ENCODE measurements at regions not wholly inside any gene's neighbourhood (a gene's known extent, or its start where the extent isn't known, plus 50 kb on each side); places are given as distances from the start of the nearest gene placed in this dataset.

DNA sequence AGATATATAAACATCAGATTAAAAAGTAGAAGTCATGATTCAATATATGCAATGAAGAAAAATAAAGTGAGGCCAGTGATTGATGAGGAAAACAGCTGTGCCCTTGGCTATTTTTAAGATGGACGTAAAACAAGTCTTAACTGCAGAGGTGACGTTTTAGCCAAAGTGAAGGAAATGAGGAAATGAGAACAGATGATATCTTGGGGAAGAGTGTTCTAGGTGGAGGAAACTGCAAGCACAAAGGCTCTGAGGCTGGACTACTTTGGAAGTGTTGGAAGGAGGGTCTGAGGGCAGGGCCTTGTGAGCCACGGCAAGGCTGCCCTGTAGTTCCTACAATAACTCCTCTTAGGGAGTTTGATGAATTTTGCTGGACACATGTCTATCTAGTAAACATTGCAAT lies 140.5 kb upstream of the AKR1E2 start:
- Mint-ChIP-seq H3K36me3 (ENCODE audit: insufficient read depth, unreplicated experiment) (peaks cover 33% of the 10 kb centered on the region), H3K27me3 (ENCODE audit: unreplicated experiment) (no peaks in the 10 kb centered on the region), H3K4me3 (ENCODE audit: low read depth, unreplicated experiment) (no peak overlapping the region), H3K4me1 (ENCODE audit: low read depth, unreplicated experiment) (peaks cover 67% of the 10 kb centered on the region), H3K9me3 (ENCODE audit: low read depth, unreplicated experiment) (no peaks in the 10 kb centered on the region), H3K27ac (ENCODE audit: unreplicated experiment) (peak overlapping the region; percentile 98)
- no TSS peak for BruUV-seq (replicated peaks)
- no peak for DNase-seq
- intact Hi-C loops (cut with micrococcal nuclease; ENCODE audit: unreplicated experiment) = no loop called here
- no peak for TF ChIP-seq CTCF (IDR thresholded peaks at IDR 0.05; ENCODE audit: unreplicated experiment)
- CTCF ChIA-PET = interaction anchor here (0.6 to 1.4 kb wide), 6 partner anchors 8 to 1064 kb away, joined by 3 to 8 read pairs (median 6); no protein-coding TSS in a partner anchor

- Mint-ChIP-seq H3K36me3 (ENCODE audit: insufficient read depth, unreplicated experiment) (peaks cover 34% of the 10 kb centered on the region), H3K27ac (ENCODE audit: unreplicated experiment) (peak overlapping the region; percentile 98), H3K27me3 (ENCODE audit: unreplicated experiment) (no peaks in the 10 kb centered on the region), H3K4me3 (ENCODE audit: low read depth, unreplicated experiment) (no peak overlapping the region), H3K9me3 (ENCODE audit: low read depth, unreplicated experiment) (no peaks in the 10 kb centered on the region), H3K4me1 (ENCODE audit: low read depth, unreplicated experiment) (peaks cover 68% of the 10 kb centered on the region)
- intact Hi-C loops (cut with micrococcal nuclease; ENCODE audit: unreplicated experiment) = no loop called here
- no peak for DNase-seq
- BruUV-seq (replicated peaks) = no TSS peak
- CTCF ChIA-PET = no interaction called here
- TF ChIP-seq CTCF (IDR thresholded peaks at IDR 0.05; ENCODE audit: unreplicated experiment) = no peak
Measured at GRCh38 chr10:4684434-4684833, 141.6 kb upstream of the AKR1E2 start.

DNA sequence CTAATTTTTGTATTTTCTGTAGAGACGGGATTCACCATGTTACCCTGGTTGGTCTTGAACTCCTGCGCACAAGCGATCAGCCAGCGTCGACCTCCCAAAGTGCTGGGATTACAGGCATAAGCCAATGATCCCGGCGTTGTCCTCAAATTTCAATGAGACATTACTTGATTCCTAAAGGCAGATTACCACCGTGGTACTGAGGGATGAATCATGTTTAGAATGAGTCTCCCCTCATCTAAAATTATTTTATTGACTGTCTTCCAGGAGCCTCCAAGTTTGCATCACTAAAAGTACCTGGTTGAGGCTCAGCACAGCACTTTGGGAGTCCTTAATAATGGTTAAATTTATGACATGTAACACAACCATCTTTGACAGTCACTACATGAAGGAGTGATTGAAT lies 142.2 kb upstream of the AKR1E2 start:
- Mint-ChIP-seq H3K4me1 (ENCODE audit: low read depth, unreplicated experiment) (peaks cover 68% of the 10 kb centered on the region), H3K4me3 (ENCODE audit: low read depth, unreplicated experiment) (no peak overlapping the region), H3K27ac (ENCODE audit: unreplicated experiment) (peak overlapping the region; percentile 98), H3K9me3 (ENCODE audit: low read depth, unreplicated experiment) (no peaks in the 10 kb centered on the region), H3K27me3 (ENCODE audit: unreplicated experiment) (no peaks in the 10 kb centered on the region), H3K36me3 (ENCODE audit: insufficient read depth, unreplicated experiment) (peaks cover 39% of the 10 kb centered on the region)
- intact Hi-C loops (cut with micrococcal nuclease; ENCODE audit: unreplicated experiment) = no loop called here
- BruUV-seq (replicated peaks) = no TSS peak
- CTCF ChIA-PET = no interaction called here
- no peak for TF ChIP-seq CTCF (IDR thresholded peaks at IDR 0.05; ENCODE audit: unreplicated experiment)
- no peak for DNase-seq

DNA sequence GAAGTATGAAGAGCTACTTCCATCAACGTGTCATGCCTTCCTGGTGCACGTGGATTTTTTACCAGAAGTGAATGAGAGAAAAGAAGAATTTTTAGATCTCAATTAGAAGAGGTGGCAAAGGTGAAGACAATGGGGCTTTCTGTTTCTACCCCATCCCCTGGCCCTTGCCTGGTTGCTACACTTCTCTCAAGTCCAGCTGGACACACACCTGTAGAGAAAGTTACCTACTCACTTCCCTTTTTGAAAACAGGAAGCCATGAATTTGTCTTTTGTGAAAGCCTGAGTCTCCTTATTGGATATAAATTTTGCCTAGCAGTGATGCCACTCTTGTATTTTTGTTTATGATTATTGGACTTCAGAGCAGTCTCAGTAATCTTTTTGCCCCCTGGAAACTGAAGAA lies 142.9 kb upstream of the AKR1E2 start:
- no peak overlapping the region for H3K4me3 Mint-ChIP-seq (ENCODE audit: low read depth, unreplicated experiment)
- no peak for DNase-seq
- no peak for TF ChIP-seq CTCF (IDR thresholded peaks at IDR 0.05; ENCODE audit: unreplicated experiment)
- no peaks in the 10 kb centered on the region for H3K9me3 Mint-ChIP-seq (ENCODE audit: low read depth, unreplicated experiment)
- H3K36me3 Mint-ChIP-seq (ENCODE audit: insufficient read depth, unreplicated experiment) = peaks cover 38% of the 10 kb centered on the region
- no TSS peak for BruUV-seq (replicated peaks)
- peak overlapping the region; percentile 98 for H3K27ac Mint-ChIP-seq (ENCODE audit: unreplicated experiment)
- CTCF ChIA-PET = no interaction called here
- H3K27me3 Mint-ChIP-seq (ENCODE audit: unreplicated experiment) = no peaks in the 10 kb centered on the region
- peaks cover 68% of the 10 kb centered on the region for H3K4me1 Mint-ChIP-seq (ENCODE audit: low read depth, unreplicated experiment)
- intact Hi-C loops (cut with micrococcal nuclease; ENCODE audit: unreplicated experiment) = no loop called here

Data from Calu3 (cell line).